ENCODE measurements at regions not wholly inside any gene's neighbourhood (a gene's known extent, or its start where the extent isn't known, plus 50 kb on each side); places are given as distances from the start of the nearest gene placed in this dataset.
A peak's percentile ranks its signal among the peaks of the same experiment; 100 is the strongest.

GRCh38 chr14:58787592-58787991, 149.8 kb downstream of the DACT1 start:
- intact Hi-C loops (cut with DNase I), result no loop called here
- 75% methylated on average over 1 of the region's 1 CpG for WGBS

DNA sequence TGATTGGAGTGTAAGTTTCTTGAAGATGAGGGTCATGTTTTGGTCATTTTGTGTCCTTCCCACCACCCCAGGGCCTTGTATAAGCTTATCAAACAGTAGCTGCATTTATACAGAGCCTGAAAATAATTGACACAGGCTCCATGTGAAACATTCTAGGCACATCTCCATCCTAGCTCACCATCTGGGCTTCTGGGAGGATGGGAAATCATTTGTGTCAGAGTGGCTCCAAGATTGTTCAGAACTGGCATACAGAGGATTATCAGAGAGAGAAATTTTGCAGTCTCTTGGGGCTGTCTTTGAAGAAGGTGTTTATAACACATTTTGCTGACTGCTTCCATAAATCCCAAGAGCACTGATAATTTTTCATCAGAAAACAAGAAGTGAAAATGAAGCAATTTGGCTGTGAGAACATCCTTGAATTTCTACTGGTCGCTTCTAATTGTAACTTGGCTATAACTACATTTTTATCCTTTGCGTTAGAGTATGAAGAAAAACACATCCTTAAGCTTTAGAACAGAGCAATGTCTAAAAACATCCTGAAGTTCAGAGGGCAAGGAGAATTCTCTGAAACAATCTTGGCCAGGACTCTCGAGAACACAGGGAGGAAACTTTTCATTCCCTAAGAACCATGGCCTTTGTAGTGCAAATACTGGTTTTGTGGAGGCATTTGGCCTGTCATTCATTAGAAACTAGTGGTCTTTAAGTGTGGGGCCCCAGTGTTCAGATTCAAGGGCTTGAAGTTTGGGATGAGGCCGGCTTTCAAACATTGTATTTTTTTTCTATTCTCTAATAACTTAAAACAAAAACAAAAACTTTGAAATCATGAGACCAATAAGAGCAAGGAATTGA, 151.1 kb downstream of the DACT1 start:
- Histone ChIP-seq H3K27me3 (no peaks in the 10 kb centered on the region), H3K27ac (replicated peaks in 1 of 4) (no peak overlapping the region), H3K36me3 (no peaks in the 10 kb centered on the region), H3K9me3 (no peaks in the 10 kb centered on the region), H3K4me1 (peaks cover 0 to 7% (median 1%) of the 10 kb centered on the region in 4 donors), H3K4me3 (no peak overlapping the region)
- intact Hi-C loops (cut with DNase I), result no loop called here
- 71% methylated on average over 4 of the region's 4 CpGs for WGBS
- TF ChIP-seq, protein P1, sequence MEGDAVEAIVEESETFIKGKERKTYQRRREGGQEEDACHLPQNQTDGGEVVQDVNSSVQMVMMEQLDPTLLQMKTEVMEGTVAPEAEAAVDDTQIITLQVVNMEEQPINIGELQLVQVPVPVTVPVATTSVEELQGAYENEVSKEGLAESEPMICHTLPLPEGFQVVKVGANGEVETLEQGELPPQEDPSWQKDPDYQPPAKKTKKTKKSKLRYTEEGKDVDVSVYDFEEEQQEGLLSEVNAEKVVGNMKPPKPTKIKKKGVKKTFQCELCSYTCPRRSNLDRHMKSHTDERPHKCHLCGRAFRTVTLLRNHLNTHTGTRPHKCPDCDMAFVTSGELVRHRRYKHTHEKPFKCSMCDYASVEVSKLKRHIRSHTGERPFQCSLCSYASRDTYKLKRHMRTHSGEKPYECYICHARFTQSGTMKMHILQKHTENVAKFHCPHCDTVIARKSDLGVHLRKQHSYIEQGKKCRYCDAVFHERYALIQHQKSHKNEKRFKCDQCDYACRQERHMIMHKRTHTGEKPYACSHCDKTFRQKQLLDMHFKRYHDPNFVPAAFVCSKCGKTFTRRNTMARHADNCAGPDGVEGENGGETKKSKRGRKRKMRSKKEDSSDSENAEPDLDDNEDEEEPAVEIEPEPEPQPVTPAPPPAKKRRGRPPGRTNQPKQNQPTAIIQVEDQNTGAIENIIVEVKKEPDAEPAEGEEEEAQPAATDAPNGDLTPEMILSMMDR (IDR thresholded peaks at IDR 0.05), result no peak
- TF ChIP-seq POLR2A (IDR thresholded peaks at IDR 0.05; ENCODE audit: low read depth) (no peak), POLR2AphosphoS5 (IDR thresholded peaks at IDR 0.05) (no peak)
- DNase-seq (ENCODE audit: extremely low spot score), result peak; percentile 70

More at GRCh38 chr14:58787592-58787991, 149.8 kb downstream of the DACT1 start:
- TF ChIP-seq POLR2A (IDR thresholded peaks at IDR 0.05; ENCODE audit: low read depth) (no peak), EP300 (IDR thresholded peaks at IDR 0.05) (no peak), POLR2AphosphoS5 (IDR thresholded peaks at IDR 0.05) (no peak)
- TF ChIP-seq, protein P1 (IDR thresholded peaks at IDR 0.05), result no peak
- Histone ChIP-seq H3K9me3 (no peaks in the 10 kb centered on the region), H3K36me3 (no peaks in the 10 kb centered on the region), H3K27me3 (no peaks in the 10 kb centered on the region), H3K4me3 (no peak overlapping the region), H3K4me1 (peaks cover 0 to 7% (median 1%) of the 10 kb centered on the region in 4 donors), H3K27ac (replicated peaks in 1 of 4) (no peak overlapping the region)
- peak; percentile 64 for DNase-seq (ENCODE audit: extremely low spot score)

DNA sequence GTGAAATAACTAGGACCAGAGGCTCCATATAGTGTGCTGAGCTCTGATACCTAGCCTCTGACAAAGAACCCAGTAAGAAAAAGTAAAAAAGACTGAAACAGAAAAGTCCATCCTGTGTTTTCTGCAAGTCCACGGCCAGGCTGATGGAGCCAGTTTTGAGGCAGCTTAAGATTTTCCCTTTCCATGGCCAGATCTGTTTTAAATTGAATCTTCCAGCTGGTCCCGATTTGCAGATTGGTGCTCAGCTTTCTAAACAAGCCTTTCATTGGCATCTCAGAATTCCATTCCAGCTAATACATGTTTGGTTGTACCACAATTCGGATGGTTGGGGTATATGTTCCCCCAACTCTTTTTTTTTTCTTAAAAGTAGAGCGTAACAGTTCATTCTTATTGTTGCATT, 152.0 kb downstream of the DACT1 start:
- intact Hi-C loops (cut with DNase I), result no loop called here
- Histone ChIP-seq H3K27me3 (no peaks in the 10 kb centered on the region), H3K4me1 (peaks cover 0 to 7% (median 1%) of the 10 kb centered on the region in 4 donors), H3K9me3 (no peaks in the 10 kb centered on the region), H3K36me3 (no peaks in the 10 kb centered on the region), H3K4me3 (no peak overlapping the region), H3K27ac (replicated peaks in 1 of 4) (no peak overlapping the region)
- TF ChIP-seq POLR2AphosphoS5 (IDR thresholded peaks at IDR 0.05), result no peak
- TF ChIP-seq EP300 (IDR thresholded peaks at IDR 0.05), result no peak
- TF ChIP-seq, protein P1 (IDR thresholded peaks at IDR 0.05), result no peak
- no peak for TF ChIP-seq POLR2A (IDR thresholded peaks at IDR 0.05; ENCODE audit: low read depth)
- 81% methylated on average over 4 of the region's 4 CpGs for WGBS
- peak; percentile 64 for DNase-seq (ENCODE audit: extremely low spot score)

- H3K27me3 ChIP-seq, result no peaks in the 10 kb centered on the region
- DNase-seq (ENCODE audit: extremely low spot score), result no peak
- 58% methylated on average over 3 of the region's 3 CpGs for WGBS
- H3K4me1 ChIP-seq, result peaks cover 0 to 7% (median 1%) of the 10 kb centered on the region in 4 donors
- H3K36me3 ChIP-seq, result no peaks in the 10 kb centered on the region
- no peaks in the 10 kb centered on the region for H3K9me3 ChIP-seq
- TF ChIP-seq, protein P1 (IDR thresholded peaks at IDR 0.05), result no peak
- TF ChIP-seq POLR2AphosphoS5 (IDR thresholded peaks at IDR 0.05) (no peak), POLR2A (IDR thresholded peaks at IDR 0.05; ENCODE audit: low read depth) (no peak), EP300 (IDR thresholded peaks at IDR 0.05) (no peak)
- no peak overlapping the region for H3K27ac ChIP-seq (replicated peaks in 1 of 4)
- intact Hi-C loops (cut with DNase I), result no loop called here
- H3K4me3 ChIP-seq, result no peak overlapping the region
These were observed 154.7 kb downstream of the DACT1 start for GRCh38 chr14:58792416-58792815.
